ENCODE measurements at regions not wholly inside any gene's neighbourhood (a gene's known extent, or its start where the extent isn't known, plus 50 kb on each side); places are given as distances from the start of the nearest gene placed in this dataset.

DNA sequence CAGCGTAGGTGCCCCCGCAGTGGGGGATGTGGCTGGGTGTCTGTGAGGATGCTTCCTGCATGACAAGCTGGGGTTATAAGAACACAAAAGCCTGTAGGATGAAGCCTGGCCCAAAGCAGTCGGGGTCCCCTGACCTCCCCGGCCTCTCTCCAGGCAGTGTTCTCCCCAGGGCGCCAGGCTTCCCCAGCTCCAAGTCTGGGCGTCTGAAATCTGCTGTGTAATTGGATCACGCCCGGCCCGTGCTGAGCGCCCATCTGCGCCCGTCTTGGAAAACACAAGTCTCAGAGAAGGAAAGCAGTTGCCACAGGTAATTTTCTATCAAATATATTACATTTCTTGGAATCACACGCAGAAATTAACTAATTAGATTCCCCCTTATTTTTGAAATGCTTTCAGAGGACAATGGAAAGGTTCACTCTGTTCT, 233.3 kb downstream of the CTTN start:
- DNase-seq: no peak

DNA sequence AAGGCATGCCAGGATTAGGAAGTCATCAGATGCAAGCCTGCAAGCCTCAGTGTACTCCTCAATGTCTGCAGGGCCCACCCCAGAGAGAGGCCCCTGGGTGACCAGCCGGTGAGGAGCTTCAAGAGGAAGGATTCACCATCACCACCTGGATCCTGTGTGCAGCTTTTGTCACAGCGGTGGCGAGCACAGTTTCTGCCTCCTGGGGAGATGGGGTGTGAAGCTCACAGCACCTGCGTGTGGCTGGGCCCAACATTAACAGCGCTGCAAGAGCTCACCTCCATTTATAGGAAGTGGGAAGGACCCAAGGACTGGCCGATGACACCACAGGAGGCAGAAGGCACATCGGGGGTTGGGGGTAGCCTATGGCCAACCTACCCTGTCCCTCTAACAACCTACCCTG, 235.3 kb downstream of the CTTN start:
- no peak for DNase-seq

DNA sequence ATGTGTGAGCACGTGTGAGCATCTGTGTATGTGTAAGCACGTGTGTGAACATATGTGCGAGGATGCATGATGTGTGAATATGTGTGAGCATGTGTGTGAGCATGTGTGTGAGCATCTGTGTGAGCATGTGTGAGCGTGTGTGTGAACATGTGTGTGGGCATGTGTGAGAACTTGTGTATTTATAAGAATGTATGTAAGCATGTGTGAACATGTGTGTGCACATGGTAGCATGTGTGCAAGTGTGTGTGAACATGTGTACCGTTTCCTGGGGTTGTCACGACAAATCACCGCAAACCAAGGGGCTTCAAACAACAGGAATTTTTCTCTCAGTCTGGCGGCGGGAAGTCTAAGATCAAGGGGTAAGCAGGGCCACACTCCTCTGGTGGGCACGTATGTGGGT, 238.3 kb downstream of the CTTN start:
- no peak for DNase-seq

DNA sequence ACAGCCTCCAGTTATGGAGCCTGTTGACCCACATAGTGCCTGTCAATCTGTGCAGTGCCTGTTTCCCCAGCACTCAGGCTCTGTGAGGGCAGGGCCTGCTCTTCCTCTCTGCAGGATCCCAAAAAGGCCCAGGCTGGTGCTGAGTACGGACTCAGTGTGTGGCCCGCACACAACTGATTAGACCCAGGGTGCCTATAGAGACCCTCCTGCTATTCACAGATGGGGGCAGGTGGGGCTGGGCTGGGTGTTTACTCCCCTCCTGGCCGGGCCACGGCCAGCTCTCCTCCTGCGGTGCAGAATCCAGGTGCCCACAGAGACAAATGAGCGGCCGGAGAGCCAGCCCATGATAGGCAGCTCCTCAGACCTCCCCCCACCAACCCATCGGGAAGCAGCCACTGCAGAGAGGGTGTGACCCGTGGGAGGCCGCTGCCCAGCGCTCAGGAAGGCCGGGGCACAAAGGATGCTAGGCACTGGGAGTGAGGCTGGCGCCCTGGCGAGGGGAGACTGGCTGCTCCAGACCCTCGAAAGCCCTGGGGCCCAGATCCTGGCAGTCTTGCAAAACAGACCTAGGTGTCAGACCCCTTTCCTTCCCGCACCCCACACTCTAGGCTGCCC, 239.0 kb downstream of the CTTN start:
- DNase-seq: no peak

DNA sequence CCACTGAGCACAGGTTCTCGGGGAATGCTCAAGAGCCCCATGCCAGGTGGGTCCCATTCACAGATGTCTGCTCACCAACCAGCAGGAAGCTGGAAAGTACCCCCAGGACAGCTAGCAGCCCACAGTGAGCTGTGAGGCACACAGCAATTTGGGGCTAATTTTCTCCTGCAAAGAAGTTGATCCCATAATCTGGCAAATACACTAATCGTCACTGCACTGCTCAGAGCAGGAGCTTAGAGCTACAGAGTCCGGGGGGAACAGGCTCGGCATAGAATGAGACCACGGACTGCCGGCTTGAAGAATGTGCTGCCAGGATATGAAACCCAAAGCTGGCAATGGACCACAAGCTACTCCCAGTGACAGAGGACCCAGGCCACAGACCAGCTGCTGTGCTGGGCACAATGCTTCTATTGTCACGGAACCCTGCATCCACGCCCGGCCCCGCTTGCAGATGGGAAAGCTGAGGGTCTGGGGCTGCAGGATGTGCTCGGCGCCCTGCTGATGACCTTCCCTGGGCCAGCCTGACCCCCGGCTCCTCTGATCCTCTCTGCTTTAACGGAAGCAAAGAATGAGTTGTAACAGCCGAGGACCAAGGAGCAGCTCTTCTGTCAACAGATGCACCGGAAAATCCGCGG, 239.7 kb downstream of the CTTN start:
- DNase-seq: no peak

DNA sequence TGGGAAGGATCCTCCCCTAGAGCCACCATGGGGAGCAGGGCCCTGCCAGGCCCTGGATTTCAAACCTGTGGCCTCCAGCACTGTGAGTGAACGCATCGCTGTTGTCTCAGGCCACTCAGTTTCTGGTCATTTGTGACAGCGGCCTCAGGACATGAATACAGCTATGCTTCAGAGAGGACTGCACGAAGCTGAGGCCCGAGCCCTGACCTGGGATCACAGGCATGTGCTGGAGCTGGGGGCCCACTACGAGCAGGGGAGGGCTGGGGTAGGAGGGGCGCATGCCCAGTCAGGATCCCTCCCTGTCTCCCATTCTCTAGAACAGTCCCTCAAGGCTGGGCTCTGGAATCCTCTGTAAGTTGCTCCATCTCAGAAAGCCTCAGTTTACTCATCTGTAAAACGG, 242.1 kb downstream of the CTTN start:
- DNase-seq: no peak

DNA sequence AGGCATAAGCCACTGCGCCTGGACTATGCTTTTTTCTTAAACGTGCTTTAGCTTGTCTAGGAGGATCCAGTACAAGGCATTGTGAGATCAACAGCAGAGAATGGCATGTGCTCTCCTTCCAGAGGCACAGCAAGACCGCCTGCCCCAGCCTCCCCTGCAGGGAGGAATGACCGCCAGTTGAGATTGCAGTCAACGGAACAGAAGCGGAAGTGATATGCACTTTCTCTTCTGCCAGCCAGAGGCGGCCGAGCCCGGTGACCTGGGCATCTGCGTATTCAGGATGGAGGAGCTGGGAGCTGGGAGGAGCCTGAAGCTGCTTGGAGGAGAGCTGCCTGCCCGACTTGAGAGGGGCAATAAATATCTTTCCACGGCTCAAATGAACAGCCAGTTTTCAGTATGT, 243.0 kb downstream of the CTTN start:
- DNase-seq: no peak

DNA sequence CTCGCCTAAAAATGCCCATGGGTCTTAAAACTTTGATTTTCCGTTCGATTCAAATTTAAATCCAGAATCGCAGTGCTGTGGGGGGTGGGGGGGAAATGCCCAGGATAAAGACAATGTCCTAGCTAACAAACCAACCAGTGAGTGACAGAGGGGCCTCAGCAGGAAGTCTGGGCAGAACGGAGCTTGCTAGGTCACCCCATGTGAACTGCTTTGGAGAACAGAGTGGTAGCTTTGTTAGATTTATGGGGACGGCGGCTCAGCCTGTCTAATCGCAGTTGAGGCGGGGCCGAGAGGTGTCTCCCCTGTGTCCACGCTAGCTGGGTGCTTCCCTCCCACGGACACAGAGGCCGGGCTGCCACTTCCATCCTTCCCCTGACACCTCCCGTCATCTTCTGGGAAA, 243.9 kb downstream of the CTTN start:
- no peak for DNase-seq

DNA sequence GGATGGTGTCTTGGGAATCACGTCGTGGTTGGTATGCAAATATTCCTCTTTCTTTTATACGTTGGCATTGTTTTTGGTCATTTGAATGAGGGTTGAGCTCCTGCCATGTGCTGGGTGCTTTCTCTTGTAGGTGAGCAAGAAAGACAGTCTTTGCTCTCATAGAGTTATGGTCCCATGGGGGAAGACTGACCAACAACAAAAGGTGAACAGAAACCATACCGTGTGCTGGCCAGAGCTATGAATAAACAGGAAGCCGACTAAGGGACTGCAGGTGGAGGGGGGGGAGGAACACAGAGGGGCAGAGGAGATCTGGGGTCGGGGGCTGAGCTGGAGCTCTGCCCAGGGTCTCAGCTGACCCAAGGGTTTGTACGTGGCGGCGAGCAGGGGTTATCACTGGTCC, 245.3 kb downstream of the CTTN start:
- no peak for DNase-seq

DNA sequence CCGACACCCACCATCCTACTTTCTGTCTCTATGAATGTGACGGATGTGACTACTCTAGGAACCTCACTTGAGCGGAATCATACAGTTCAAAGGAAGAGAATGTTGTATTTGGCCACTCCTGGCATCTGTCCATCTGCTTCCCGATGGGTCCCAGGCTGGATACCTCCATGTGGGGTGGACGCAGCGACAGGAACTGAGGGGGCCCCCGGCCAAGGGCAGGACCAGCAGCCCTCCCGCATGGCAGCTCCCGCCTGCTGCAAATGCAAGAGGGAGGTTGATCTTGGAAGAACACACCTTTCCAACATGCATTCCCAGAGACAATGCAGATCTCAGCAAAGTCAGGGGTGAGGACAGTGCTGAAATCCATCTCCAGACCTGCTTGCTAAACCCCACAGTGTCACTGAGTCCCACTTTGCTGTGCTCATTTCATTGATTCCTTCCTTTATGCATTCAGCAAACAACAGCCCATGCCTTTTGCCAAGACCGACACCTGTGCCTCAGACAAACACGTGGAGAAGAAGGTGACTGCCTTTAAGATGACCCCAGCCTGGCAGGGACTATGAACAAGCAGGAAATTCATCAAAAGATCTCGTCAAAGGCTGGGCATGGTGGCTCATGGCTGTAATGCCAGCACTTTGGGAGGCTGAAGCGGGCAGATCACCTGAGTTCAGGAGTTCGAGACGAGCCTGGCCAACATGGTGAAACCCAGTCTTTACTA, 246.2 kb downstream of the CTTN start:
- no peak for DNase-seq

DNA sequence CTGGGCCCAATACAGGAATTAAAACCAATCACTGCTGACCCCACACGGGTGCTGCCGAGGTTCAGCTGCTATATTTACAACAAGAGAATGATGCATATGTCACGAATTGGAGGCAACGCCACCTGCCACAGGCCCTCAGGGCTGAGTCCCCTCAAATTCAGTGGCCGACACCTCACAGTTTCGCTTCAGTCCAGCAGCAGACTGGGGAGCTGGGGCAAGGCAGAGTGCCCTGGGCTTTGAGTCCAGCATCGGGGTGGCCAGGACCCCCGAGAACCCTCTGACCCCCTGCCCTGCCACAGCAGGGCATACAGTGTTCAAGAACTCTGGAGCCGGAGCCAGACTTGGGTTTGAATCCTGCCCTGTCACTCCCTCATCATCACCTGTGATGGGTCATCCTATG, 247.2 kb downstream of the CTTN start:
- no peak for DNase-seq

DNA sequence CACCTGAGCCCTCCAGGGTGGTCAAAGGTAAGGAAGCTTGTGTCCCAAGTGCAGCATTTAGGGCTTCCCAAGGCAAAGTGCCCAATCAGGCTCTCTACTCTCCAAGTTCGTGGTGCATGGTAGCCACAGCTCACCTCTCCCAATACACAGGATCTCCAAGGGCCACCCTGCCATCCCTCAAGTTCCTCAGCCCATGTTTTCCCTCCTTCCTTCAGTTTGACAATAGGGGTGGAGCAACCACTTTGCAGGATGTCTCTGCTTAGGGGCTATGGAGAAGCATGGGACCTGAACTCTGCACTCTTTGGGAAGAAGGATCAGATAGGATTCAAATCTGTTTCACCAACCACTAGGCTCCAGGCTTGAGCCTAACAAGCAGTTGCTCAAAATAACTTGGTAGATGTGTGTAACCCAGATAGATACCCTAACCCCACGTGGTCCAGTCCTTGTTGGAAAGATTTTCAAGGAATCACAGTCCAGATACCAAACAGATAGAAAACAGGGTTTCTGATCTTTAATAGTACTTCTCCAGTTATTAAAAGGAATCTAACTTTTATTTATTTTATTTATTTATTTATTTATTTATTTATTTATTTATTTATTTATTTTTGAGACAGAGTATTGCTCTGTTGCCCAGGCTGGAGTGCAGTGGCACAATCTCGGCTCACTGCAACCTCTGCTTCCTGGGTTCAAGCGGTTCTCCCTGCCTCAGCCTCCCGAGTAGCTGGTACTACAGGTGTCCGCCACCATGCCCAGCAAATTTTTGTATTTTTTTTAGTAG, 248.1 kb downstream of the CTTN start:
- no peak for DNase-seq

DNA sequence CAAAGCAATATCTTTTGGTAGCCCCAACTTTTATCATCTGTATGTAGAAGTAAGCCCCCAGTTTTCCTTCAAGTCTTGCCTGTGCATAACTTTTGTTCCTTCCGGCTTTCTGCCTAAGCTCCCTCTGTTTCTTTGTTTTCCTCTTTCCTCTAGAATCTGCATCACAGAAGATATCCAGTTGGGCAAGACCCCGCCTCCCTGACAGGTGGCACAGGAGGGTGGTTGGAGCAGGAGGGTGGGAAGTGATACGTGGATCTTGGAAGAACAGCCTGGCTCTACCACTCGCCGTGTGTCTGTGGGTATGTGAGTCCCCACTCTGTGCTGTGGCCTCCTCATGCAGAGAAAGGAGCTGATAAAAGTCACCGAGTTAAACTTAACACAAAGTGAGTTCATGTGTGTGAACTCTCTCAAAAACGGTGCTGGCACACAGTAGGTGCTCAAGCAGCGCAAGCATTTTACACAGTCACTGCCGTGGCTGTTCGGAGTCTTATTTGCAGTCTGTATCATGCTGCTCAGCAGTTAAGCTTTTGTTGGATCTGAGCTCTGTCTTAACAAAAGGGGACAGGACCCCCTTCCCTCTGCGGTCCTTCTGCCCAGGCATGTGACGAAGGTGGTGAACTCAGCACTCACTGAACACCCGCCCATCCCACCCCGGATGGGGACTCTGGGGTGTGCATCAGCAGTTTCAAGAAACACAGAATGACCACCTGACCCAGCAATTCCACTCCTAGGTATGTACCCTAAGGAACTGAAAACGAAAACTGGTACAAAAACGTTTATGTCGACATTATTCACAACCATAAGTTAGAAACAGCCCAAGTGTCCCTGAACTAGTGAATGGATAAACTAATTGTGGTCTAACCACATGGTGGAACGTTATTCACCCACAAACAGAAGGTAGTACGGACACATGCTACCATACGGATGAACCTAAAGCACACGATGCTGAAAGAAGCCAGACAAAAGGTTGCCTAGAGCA, 249.1 kb downstream of the CTTN start:
- DNase-seq: no peak

DNA sequence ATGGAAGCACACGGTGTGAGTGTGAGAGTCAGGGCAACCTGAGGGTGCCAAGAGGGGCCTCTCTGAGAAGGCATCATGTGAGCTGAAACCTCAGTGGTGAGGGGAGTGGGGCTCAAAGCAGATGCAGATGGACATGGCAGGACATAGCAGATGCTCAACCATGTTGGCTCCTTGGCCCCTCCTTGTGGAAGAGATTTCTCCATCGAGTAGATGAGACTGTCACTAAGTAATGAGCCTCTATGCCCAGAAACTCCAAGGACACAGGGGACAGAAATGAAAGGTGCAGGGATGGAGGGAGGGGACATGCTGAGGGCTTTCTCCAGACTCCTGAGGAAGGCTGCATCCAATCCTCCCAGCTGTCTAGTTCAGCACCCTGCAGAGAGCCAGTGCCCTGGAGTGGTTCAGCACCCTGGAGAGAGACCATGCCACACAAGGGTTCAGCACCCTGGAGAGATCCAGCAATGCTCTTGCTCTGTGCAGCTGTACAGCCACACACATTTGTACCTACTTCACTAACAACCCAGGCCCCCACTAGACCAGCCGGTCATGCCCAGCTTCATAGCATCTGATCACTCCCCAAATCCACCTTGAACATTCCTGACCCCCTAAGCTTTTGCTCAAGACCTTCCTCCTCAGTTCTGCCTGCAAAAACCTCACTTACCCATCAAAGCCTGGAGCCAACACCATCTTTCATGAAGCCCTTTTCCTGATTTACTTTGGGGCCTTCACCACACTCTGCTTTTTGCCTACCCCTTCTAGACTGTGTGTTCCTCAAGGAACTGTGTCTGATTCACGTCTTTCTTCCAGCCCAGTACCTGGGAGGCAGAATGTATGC, 252.0 kb downstream of the CTTN start:
- peak; percentile 30 for DNase-seq

DNA sequence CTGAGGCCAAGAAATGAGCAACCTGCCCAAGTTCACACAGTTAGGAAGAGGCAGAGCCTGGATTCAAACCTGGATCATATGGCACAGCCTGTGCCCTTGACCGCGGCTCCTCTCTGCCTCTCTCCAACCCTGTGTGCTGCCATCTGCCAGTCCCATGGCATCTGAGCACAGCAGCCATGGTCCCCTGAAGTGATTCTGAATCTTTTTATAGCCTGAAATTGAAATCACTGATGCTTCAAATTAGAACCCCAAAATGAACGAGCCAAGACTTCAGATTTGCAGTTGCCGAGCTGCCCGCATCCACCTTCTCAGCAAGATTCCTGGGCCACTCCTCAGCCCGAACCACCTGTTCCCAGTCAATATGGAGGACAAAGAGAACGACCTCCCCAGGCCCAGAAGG, 252.7 kb downstream of the CTTN start:
- no peak for DNase-seq

DNA sequence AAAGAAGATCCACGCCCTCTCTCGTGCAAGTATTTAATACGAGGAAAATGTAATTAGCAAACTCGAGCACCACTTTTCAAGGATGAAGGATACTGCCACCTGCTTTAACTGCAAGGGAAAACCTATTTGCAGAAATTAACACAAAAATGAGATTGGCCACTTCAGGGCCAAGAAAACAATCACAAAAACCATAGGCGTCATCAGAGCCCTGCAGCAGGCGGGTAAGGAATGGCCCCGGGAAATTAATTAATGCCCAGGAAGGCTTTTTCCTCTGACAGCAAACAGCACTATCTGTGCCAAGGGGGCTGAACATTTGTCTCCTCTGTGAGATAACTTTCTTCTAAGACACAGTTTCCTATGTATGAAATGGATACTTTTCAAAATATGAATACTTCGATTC, 255.7 kb downstream of the CTTN start:
- no peak for DNase-seq

DNA sequence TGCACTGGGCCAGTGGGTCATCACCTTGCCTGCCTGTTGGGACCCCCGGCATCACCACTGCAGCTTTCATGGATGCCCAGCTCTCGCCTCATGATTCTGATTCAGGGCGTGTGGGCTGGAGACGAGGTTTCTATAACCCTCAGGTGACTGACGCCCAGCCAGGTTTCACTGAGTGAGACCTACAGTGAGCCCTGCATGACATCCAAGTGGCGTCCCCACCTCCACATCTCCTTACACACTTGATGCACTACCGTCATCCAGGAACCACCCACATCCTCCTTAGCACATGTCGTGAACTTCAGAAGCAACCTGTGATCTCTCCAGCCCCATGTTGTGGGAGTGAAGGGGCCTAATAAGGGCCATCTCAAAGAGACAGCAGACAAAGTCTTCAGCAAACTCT, 257.5 kb downstream of the CTTN start:
- no peak for DNase-seq

DNA sequence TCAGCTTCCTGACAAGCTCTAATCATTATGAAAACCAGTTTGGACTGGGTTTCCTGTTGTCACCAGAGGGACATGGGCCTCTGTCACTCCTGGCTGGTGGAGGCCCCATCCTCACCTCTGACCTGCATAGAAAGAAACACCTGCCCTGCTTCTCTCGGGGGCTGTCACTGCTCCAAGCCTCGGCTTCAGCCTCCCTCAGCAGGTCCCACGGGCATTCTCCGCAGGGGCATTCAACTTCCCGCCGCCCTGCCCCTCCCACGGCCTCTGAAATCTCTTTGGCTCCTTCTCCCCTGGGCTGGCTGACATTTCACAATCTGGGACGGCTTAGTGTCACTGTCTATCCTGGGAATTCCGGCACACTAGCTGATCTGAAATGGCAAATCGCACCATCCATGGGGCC, 257.9 kb downstream of the CTTN start:
- no peak for DNase-seq

DNA sequence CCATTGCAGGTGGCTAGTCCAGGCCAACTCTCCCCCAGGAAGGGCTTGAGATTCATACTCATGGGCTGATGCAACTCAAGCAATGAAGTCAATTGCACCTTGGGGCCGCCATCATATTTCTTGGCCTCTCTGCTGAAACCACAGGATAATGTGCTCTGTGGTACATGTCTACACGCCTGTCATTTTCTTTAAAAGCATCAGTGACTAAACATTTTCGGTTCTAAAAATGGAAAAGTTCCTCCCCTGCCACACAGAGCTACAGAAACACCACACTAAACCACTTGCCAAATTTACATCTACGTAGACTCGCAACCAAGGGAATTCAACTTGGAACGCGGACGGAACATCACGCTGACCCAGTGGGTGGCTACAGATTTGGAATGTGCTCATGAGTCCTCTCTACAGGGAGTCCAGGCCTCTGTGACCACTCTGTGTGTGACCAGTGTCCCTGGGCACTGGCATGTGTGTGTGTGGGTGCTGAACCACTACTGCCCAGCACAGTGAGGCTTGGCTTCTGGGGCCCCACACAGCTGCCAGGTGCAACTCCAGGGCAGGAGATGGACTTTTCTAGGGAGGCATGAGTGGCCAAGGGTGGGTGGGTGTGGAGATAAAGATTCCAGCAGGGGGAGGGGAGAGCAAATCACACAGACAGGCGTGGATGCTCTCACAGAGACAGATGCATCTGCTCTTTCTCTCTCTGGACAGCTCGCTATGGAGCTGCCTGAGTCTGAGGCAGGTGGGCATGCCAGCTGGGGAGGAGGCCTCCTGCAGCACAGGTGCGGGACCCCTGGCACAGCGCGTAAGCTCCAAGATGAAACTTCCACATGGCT, 261.9 kb downstream of the CTTN start:
- DNase-seq: no peak

DNA sequence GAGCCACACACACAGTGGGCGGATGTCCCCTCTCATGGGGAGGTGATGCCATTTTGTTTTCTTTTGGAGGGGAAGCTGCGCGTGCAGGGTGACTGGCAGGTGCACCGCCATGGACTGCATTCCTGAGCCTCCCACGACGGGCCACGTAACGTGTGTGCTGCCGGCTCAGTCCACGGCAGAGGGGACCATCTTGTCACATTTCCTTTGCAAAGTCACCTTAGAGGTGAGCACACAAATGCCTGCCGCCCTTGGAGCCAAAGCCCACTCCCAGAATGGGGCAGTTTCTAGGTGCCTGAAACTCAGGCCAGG, 262.5 kb downstream of the CTTN start:
- DNase-seq: no peak
